HG02852 (cell line): ENCODE measurements at regions not wholly inside any gene's neighbourhood (a gene's known extent, or its start where the extent isn't known, plus 50 kb on each side); places are given as distances from the start of the nearest gene placed in this dataset.

Experiments used
- ATAC-seq: cut with Tn5 transposase; IDR thresholded peaks from one replicate; pipeline ENCODE4 v1.9.1; 2021; ENCODE audit warnings: mild to moderate bottlenecking, moderate library complexity; ENCODE audit not compliant: unreplicated experiment

- no peak for ATAC-seq
Measured at GRCh38 chr3:74676-75243, 121.8 kb upstream of the CHL1 start.

- no peak for ATAC-seq
Measured at GRCh38 chr3:75260-75659, 121.3 kb upstream of the CHL1 start.

GRCh38 chr3:79542-79941, 117.0 kb upstream of the CHL1 start:
- no peak for ATAC-seq

DNA sequence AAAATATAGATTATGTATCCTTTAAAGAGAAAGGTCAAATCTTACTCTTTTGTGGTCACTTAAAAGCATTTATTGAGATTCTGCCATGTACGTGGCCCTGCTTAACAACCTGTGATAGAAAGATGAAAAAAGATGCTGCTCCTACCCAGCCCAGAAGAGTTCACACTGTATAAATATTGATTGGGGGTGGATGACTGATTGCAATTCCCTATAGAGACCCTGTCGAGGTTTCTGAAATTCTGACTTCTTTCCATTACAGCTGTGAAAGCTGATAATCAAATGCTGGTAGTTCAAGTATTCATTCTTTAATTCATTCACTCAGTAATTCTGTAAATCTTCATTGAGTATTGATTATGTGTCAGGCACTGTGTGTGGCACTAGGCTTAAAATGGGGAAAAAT, 114.1 kb upstream of the CHL1 start:
- ATAC-seq = no peak

GRCh38 chr3:83096-83495, 113.5 kb upstream of the CHL1 start:
- no peak for ATAC-seq

DNA sequence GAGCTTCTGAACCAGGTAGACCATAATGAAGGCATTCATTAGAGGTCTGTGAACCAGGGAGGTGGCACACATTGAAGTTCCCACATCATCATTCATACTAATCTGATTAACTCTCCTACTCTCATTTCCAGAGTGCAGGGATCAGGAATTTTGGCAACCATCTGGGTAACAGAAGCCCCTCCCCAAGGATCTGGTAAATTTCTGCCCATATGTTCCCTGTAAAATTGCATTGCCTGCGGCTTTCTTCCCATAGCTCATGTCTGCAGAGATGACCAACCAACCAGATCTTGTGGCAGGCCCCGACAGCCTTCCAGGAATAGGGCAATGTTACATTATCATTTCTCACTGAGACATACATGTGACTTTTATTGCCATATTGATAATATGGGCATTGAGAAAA, 111.4 kb upstream of the CHL1 start:
- no peak for ATAC-seq

DNA sequence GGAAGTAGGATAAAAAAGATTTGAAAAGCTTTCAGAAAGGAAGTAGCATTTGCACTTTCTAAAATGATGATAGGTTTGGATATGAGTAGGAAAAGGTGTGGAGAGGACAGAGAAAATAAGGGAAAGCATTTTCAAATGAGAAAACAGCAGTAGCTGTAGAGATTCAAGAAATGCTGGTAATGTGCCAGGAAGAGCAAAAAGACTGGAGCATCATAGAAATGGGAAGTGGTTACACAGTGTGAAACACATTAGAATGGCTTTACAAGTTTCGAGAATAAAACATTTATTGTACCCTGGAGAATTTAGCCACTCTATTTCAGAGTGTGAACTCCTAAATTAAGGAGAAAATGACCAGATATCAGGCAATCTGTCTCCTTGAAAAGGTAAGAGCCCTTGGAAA, 108.3 kb upstream of the CHL1 start:
- ATAC-seq = no peak

GRCh38 chr3:93746-94145, 102.8 kb upstream of the CHL1 start:
- no peak for ATAC-seq

GRCh38 chr3:96259-96658, 100.3 kb upstream of the CHL1 start:
- ATAC-seq = no peak

DNA sequence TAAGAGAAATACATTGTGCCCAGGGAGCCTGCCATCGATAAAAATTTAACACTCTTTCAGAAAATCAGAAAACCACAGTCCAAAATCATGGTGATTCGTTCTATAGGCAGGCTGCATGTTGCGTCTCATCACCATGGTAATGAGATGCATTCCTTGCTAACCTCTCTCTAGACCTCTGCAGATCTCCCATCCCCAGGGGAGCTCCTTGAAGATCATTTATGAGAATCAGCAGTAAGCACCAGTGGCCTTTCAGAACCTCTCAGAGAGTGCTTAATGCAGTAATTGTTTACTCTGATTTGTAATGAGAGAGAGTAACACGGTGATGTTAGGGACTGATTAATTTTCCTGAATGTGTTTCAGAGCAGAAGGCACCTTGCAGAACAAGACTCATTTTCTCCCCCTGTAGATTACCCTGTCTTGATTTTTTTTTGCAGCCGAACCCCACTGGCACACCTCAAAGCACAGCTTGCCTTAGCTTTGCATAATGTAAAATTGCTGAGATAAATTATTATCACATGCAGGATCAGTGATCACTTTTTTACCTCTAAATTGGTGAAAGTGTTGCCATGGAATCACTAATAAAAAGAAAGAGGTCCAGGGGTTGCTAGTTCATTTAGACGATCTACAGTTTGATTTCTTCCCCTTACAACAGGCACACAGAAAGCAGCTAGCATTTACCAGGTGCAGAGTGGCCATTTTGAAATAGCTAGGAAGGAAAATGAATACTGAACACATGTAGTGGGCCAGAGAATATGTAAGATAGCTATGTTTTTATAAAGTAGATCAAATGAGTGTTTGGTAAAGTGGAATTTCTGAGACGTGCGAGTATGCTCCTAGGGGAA, 98.9 kb upstream of the CHL1 start:
- ATAC-seq = no peak

DNA sequence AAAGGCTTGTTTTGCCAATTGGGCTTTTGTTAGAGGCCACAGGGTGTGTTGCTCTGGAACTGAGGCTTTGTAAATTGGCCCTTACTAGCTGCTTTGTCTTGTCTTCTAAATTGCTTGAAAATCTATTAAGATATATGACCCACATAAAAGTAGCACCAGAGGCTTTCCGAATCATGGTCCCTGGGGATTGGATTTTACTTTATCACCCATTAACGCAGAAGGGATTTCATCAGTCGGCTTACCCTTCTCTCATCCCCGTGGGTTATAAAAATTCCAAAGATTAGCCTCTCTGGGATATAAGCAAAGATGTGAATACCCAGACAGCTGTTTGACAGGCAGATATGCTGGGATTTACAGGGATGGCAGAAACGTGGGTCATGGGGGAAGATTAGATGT, 98.3 kb upstream of the CHL1 start:
- ATAC-seq = no peak

GRCh38 chr3:99506-99905, 97.1 kb upstream of the CHL1 start:
- no peak for ATAC-seq

GRCh38 chr3:102484-102883, 94.1 kb upstream of the CHL1 start:
- ATAC-seq = no peak

- no peak for ATAC-seq
Measured at GRCh38 chr3:103991-104390, 92.6 kb upstream of the CHL1 start.

DNA sequence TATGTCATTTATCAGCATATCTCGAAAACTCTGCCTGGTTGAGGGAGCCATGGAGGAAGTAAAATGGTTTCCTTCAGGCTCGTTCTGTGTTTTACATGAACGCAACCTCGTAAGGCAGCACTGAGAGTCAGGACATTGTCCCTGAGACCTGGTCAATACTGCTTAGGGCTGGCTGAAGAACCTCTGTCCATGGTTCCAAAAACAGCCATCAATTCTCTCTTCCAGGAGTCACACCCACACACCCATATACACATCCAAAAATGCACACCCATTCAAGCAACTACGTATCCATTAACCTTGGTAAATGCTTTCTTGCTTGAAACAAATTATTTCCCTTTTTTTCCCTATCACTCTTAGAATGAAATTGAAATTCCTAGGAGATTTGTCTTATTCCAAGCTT, 91.0 kb upstream of the CHL1 start:
- ATAC-seq = no peak

DNA sequence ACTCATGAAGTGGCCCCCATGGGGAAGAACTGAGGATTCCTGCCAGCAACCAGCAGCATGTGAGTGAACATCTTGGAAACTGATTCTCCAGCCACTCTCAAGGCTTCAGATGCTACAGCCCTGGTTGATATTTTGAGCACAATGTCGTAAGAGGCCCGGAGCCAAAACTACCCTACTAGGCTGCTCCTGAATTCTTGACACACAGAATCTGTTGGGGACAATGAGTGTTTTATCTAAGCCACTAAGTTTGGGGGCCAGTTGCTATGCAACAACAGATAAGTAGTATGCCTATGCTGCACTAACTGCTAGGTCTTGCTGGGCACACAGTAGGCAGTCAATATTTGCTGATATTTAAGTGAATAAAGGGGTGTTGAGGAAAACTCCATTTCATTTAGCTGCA, 89.9 kb upstream of the CHL1 start:
- ATAC-seq = no peak

DNA sequence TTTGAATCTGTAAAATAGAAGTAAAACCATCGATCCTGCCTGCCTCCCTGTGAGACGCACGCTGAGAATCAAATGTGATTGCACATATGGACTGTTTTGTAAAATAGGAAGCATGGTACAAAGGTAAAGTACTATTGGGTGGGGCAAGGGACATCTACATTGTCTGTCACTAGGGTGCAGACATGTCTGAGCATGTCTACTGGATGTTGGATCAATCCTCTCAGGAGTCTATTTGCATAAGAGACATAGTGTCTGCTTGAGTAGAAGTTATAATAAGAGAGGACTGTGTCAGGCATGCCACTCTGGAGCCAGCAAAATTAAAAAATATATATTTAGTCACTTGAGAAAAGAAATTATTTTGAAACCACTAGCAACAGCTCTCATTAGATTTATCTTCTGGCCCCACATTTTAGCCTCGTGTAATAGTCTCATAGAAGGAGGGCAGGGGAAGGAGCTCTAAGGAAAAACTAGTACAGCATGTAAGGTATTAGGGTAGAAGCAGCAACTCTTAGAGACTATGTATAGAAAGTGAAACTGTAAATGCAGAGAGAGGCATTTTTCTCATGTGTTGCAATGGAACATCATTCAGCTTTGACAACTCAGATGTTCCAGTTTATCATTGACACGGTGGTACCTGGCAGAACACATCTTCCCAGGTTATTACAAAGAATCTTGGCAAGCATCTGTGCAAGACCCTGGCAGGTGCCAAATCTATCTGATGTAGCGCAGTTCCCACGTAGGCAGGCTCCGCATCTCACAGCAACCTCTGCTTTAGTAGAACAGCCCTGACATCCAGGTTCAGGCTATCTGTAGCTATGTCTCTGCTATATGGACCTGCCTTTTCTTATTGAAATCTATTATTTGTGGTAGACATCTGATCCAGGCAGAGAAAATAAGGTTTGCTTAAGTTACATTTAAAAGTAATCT, 85.2 kb upstream of the CHL1 start:
- ATAC-seq = peak; percentile 67

- no peak for ATAC-seq
Measured at GRCh38 chr3:112773-113172, 83.8 kb upstream of the CHL1 start.

DNA sequence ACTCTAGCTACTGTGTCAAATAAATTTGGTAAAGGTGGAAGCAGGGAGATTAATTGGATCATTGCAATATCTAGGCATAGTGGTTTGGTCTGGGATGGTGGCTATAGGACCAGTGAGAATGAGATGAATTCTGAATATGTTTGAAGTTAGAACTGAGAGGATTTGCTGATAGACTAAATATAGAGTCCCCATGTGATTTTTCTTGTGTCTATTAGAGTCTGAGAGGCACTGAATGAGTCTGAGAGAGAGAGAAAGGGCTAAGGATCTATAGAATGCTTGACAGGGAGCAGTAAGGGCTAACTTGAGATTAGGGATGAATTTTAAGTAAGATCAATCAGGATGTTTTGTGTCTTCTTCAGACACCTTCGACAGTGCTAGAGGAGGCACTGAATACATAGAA, 77.9 kb upstream of the CHL1 start:
- no peak for ATAC-seq

GRCh38 chr3:123341-123740, 73.2 kb upstream of the CHL1 start:
- no peak for ATAC-seq

- peak; percentile 56 for ATAC-seq
Measured at GRCh38 chr3:124557-125179, 71.9 kb upstream of the CHL1 start.
